WTC11 (cell line): ENCODE measurements at regions not wholly inside any gene's neighbourhood (a gene's known extent, or its start where the extent isn't known, plus 50 kb on each side); places are given as distances from the start of the nearest gene placed in this dataset.

ENCODE experiments used
- ATAC-seq: fragments of 200-7000 bp; cut with Tn5 transposase; 2 replicates; pipeline ENCODE4 v1.10.0; 2021; ENCODE audit warnings: mild to moderate bottlenecking, moderate library complexity
- CTCF ChIA-PET: fragments of 300-600 bp; sonication (Branson Sonifier 250); formaldehyde crosslinking; loops from one replicate; lab custom pipeline; 2021; ENCODE audit warnings: antibody characterized with exemption; lab: Charles Lee
- POLR2A ChIA-PET: fragments of 350-600 bp; sonication (Branson Sonifier 250); formaldehyde crosslinking; loops from one replicate; lab custom pipeline; 2021; ENCODE audit warnings: antibody characterized with exemption; lab: Charles Lee
- DNase-seq: peaks from one replicate; pipeline ENCODE4 v3.0.0; 2021; ENCODE audit warnings: low spot score
- H3K27ac Mint-ChIP-seq: 2 replicates; pipeline ENCODE4 v1.8.0; 2021; ENCODE audit warnings: mixed read lengths
- H3K27me3 Mint-ChIP-seq: 2 replicates; pipeline ENCODE4 v1.8.0; 2021; ENCODE audit warnings: low read depth, mild to moderate bottlenecking, moderate library complexity, mixed read lengths
- H3K36me3 Mint-ChIP-seq: 2 replicates; pipeline ENCODE4 v1.8.0; 2021; ENCODE audit warnings: mixed read lengths
- H3K4me1 Mint-ChIP-seq: 2 replicates; pipeline ENCODE4 v1.8.0; 2022; ENCODE audit warnings: mixed read lengths
- H3K4me3 Mint-ChIP-seq: 2 replicates; pipeline ENCODE4 v1.8.0; 2021; ENCODE audit warnings: mild to moderate bottlenecking, moderate library complexity, mixed read lengths
- H3K9me3 Mint-ChIP-seq: 2 replicates; pipeline ENCODE4 v1.8.0; 2021; ENCODE audit warnings: mixed read lengths
- ATF1 ChIP-seq: sonication (generic); formaldehyde crosslinking; IDR thresholded peaks from 2 replicates; pipeline ENCODE4 v1.8.1; 2023; ENCODE audit warnings: mild to moderate bottlenecking, moderate library complexity, missing genetic modification reagents
- ATF2 ChIP-seq: sonication (generic); formaldehyde crosslinking; IDR thresholded peaks from 2 replicates; pipeline ENCODE4 v1.8.1; 2022; ENCODE audit warnings: low read depth, missing genetic modification reagents, borderline replicate concordance
- ATF3 ChIP-seq: sonication (generic); formaldehyde crosslinking; conservative IDR thresholded peaks from 2 replicates; pipeline ENCODE4 v1.8.1; 2022; ENCODE audit warnings: mild to moderate bottlenecking, missing genetic modification reagents
- CBFB ChIP-seq: sonication (generic); formaldehyde crosslinking; IDR thresholded peaks from 2 replicates; pipeline ENCODE4 v1.8.1; 2022; ENCODE audit warnings: mild to moderate bottlenecking, low read depth, missing genetic modification reagents
- CTCF ChIP-seq: fragments of 200-600 bp; IDR thresholded peaks from 2 replicates; pipeline ENCODE4 v1.8.0; 2022; ENCODE audit warnings: antibody characterized with exemption
- ESRRA ChIP-seq: sonication (generic); formaldehyde crosslinking; IDR thresholded peaks from 2 replicates; pipeline ENCODE4 v1.8.1; 2022; ENCODE audit warnings: mild to moderate bottlenecking, missing genetic modification reagents, borderline replicate concordance
- GTF2I ChIP-seq: fragments of 250-450 bp; sonication (Bioruptor Pico); conservative IDR thresholded peaks from 2 replicates; pipeline ENCODE4 v1.4.0; 2021; ENCODE audit warnings: mild to moderate bottlenecking
- JUN ChIP-seq: sonication (generic); formaldehyde crosslinking; IDR thresholded peaks from 2 replicates; pipeline ENCODE4 v1.8.0; 2023; ENCODE audit warnings: mild to moderate bottlenecking, missing genetic modification reagents
- NR3C1 ChIP-seq: sonication (generic); formaldehyde crosslinking; conservative IDR thresholded peaks from 2 replicates; pipeline ENCODE4 v1.8.1; 2023; ENCODE audit warnings: low read depth, mild to moderate bottlenecking, missing genetic modification reagents
- TEAD1 ChIP-seq: sonication (generic); formaldehyde crosslinking; IDR thresholded peaks from 2 replicates; pipeline ENCODE4 v1.8.0; 2022; ENCODE audit warnings: mild to moderate bottlenecking, missing genetic modification reagents
- ZNF138 ChIP-seq: sonication (generic); formaldehyde crosslinking; conservative IDR thresholded peaks from 2 replicates; pipeline ENCODE4 v1.8.1; 2022; ENCODE audit warnings: mild to moderate bottlenecking, moderate library complexity, missing genetic modification reagents
- ZNF281 ChIP-seq: sonication (generic); formaldehyde crosslinking; IDR thresholded peaks from 2 replicates; pipeline ENCODE4 v1.8.0; 2023; ENCODE audit warnings: mild to moderate bottlenecking, missing genetic modification reagents
- ZNF532 ChIP-seq: fragments of 250-450 bp; sonication (Bioruptor Pico); IDR thresholded peaks from 2 replicates; pipeline ENCODE4 v1.9.0; 2021; ENCODE audit warnings: mild to moderate bottlenecking, borderline replicate concordance
- TF ChIP-seq, protein P1 (sequence below): sonication (generic); formaldehyde crosslinking; IDR thresholded peaks from 2 replicates; pipeline ENCODE4 v1.8.1; 2022; ENCODE audit warnings: mild to moderate bottlenecking, missing genetic modification reagents, moderate library complexity, borderline replicate concordance
- TF ChIP-seq, protein P2 (sequence below): fragments of 250-450 bp; sonication (Bioruptor Pico); IDR thresholded peaks from 2 replicates; pipeline ENCODE4 v1.9.0; 2021; ENCODE audit warnings: mild to moderate bottlenecking
- TF ChIP-seq, protein P3 (sequence below): fragments of 250-450 bp; sonication (Bioruptor Pico); conservative IDR thresholded peaks from 2 replicates; pipeline ENCODE4 v1.9.0; 2021; ENCODE audit warnings: mild to moderate bottlenecking
- TF ChIP-seq, protein P4 (sequence below): sonication (generic); formaldehyde crosslinking; IDR thresholded peaks from 2 replicates; pipeline ENCODE4 v1.8.1; 2022; ENCODE audit warnings: missing genetic modification reagents, borderline replicate concordance

- Mint-ChIP-seq H3K27me3 (no peaks in the 10 kb centered on the region), H3K4me1 (peaks cover 5% of the 10 kb centered on the region), H3K27ac (no peak overlapping the region), H3K36me3 (no peaks in the 10 kb centered on the region), H3K4me3 (no peak overlapping the region), H3K9me3 (no peaks in the 10 kb centered on the region)
- DNase-seq = no peak
- POLR2A ChIA-PET = no interaction called here
- TF ChIP-seq GTF2I (no peak), ZNF138 (CRISPR knock-in tag) (no peak), ESRRA (CRISPR knock-in tag) (no peak), ATF2 (CRISPR knock-in tag) (no peak), ATF3 (CRISPR knock-in tag) (no peak), JUN (CRISPR knock-in tag) (no peak), ZNF532 (CRISPR knock-in tag) (no peak), CBFB (CRISPR knock-in tag) (no peak), TEAD1 (CRISPR knock-in tag) (no peak), CTCF (no peak), NR3C1 (no peak), ATF1 (no peak), ZNF281 (no peak)
- TF ChIP-seq, protein P1, sequence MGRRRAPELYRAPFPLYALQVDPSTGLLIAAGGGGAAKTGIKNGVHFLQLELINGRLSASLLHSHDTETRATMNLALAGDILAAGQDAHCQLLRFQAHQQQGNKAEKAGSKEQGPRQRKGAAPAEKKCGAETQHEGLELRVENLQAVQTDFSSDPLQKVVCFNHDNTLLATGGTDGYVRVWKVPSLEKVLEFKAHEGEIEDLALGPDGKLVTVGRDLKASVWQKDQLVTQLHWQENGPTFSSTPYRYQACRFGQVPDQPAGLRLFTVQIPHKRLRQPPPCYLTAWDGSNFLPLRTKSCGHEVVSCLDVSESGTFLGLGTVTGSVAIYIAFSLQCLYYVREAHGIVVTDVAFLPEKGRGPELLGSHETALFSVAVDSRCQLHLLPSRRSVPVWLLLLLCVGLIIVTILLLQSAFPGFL (CRISPR knock-in tag) = no peak
- TF ChIP-seq, protein P2, sequence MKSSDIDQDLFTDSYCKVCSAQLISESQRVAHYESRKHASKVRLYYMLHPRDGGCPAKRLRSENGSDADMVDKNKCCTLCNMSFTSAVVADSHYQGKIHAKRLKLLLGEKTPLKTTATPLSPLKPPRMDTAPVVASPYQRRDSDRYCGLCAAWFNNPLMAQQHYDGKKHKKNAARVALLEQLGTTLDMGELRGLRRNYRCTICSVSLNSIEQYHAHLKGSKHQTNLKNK (CRISPR knock-in tag) = no peak
- TF ChIP-seq, protein P3, sequence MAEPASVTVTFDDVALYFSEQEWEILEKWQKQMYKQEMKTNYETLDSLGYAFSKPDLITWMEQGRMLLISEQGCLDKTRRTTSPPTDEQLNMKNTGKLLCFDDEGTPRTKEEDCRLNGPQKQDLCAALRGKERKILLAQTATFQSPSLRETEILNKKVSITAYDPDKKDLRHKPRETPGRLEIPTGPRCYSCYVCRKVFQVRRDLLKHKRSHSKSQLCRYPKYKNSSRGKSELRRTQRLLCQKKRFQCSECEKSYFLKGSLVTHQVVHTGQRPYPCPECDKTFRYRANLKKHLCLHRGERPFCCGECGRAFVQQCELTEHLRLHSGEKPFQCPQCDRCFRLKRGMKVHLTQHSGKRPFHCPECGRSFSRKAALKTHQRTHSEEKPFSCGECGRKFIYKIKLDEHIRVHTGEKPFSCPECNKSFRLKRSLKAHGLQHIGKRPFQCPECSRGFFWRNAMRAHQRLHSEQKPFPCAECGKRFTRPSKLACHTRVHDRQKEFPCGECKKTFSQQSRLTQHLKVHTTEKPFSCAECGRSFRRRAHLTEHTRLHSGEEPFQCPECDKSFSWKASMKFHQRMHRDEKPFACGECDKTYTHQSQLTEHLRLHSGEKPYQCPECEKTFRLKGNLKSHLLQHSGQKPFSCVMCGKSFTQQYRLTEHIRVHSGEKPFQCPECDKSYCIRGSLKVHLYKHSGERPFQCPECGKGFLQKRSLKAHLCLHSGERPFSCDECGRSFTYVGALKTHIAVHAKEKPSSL (CRISPR knock-in tag) = no peak
- TF ChIP-seq, protein P4, sequence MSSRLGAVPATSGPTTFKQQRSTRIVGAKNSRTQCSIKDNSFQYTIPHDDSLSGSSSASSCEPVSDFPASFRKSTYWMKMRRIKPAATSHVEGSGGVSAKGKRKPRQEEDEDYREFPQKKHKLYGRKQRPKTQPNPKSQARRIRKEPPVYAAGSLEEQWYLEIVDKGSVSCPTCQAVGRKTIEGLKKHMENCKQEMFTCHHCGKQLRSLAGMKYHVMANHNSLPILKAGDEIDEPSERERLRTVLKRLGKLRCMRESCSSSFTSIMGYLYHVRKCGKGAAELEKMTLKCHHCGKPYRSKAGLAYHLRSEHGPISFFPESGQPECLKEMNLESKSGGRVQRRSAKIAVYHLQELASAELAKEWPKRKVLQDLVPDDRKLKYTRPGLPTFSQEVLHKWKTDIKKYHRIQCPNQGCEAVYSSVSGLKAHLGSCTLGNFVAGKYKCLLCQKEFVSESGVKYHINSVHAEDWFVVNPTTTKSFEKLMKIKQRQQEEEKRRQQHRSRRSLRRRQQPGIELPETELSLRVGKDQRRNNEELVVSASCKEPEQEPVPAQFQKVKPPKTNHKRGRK (CRISPR knock-in tag) = no peak
- CTCF ChIA-PET = interaction anchor here (0.5 kb wide), 1 partner anchor 262 kb away, joined by 3 read pairs; no protein-coding TSS in a partner anchor
- no peak for ATAC-seq
Observed at GRCh38 chr5:19098434-19098833, 889.6 kb downstream of the CDH18 start.
